ENCODE measurements at regions not wholly inside any gene's neighbourhood (a gene's known extent, or its start where the extent isn't known, plus 50 kb on each side); places are given as distances from the start of the nearest gene placed in this dataset.

GRCh38 chr1:82245345-82246014 is 444.7 kb downstream of the ADGRL2 start:
- TF ChIP-seq NBN (IDR thresholded peaks at IDR 0.05): 0 out of 2 replicates have a peak, but pooled peaks have one; percentile 57
- no peak for TF ChIP-seq CTCF (IDR thresholded peaks at IDR 0.05 in 2 of 3, conservative IDR thresholded peaks at IDR 0.05 in 1 of 3; ENCODE audit: control insufficient read depth in 2 of 3, extremely low read depth in 1 of 3, insufficient read depth in 1 of 3, low read depth in 3 of 3, low read length in 3 of 3)
- TF ChIP-seq TAF1 (IDR thresholded peaks at IDR 0.05; ENCODE audit: borderline replicate concordance, low read depth, low read length): no peak
- TF ChIP-seq JUND (IDR thresholded peaks at IDR 0.05; ENCODE audit: low read depth, low read length): no peak
- TF ChIP-seq EZH2 (IDR thresholded peaks at IDR 0.05; ENCODE audit: borderline replicate concordance, control insufficient read depth, low read depth, low read length): no peak
- TF ChIP-seq CREM (IDR thresholded peaks at IDR 0.05; ENCODE audit: low read depth): no peak
- no peak for TF ChIP-seq CEBPB (IDR thresholded peaks at IDR 0.05; ENCODE audit: borderline replicate concordance in 1 of 2, low read depth in 2 of 2, low read length in 2 of 2)
- TF ChIP-seq RAD21 (IDR thresholded peaks at IDR 0.05; ENCODE audit: insufficient read depth, low read depth, low read length): no peak
- TF ChIP-seq SPI1 (IDR thresholded peaks at IDR 0.05; ENCODE audit: borderline replicate concordance, insufficient read depth, low read depth, low read length): no peak
- TF ChIP-seq ZSCAN29 (IDR thresholded peaks at IDR 0.05): no peak
